Brain microvascular endothelial cell (primary cell): ENCODE measurements at regions not wholly inside any gene's neighbourhood (a gene's known extent, or its start where the extent isn't known, plus 50 kb on each side); places are given as distances from the start of the nearest gene placed in this dataset.
A peak's percentile ranks its signal among the peaks of the same experiment; 100 is the strongest.

Experiments
- DNase-seq: peaks from one replicate; pipeline ENCODE4 v3.0.0-alpha.2; 2020
- H3K27ac ChIP-seq: fragments of 250-450 bp; sonication (Bioruptor Pico); 2 replicates; pipeline ENCODE4 v1.5.1; 2020; ENCODE audit warnings: mild to moderate bottlenecking, moderate library complexity
- H3K27me3 ChIP-seq: fragments of 250-450 bp; sonication (Bioruptor Pico); replicated peaks from 2 replicates; pipeline ENCODE4 v1.5.1; 2020; ENCODE audit warnings: mild to moderate bottlenecking
- H3K36me3 ChIP-seq: fragments of 250-450 bp; sonication (Bioruptor Pico); replicated peaks from 2 replicates; pipeline ENCODE4 v1.5.1; 2020; ENCODE audit warnings: mild to moderate bottlenecking
- H3K4me3 ChIP-seq: 2 replicates; pipeline ENCODE4 v1.5.1; 2011; ENCODE audit warnings: low read depth, mild to moderate bottlenecking, control low read depth, low read length, moderate library complexity
- CTCF ChIP-seq: IDR thresholded peaks from 2 replicates; pipeline ENCODE4 v1.5.1; 2011; ENCODE audit warnings: low read depth, mild to moderate bottlenecking, moderate library complexity, low read length, control low read depth, inconsistent platforms; ENCODE audit errors: missing control alignments
- in situ Hi-C: cut with HindIII; loops from 2 replicates; pipeline ENCODE4 v1.10.0; 2017; ENCODE audit warnings: low sequenced_read_pairs, low pct_ligation_motif_present

GRCh38 chr5:107792940-107793339 is 122.2 kb upstream of the EFNA5 start:
- in situ Hi-C loops = no loop called here

DNA sequence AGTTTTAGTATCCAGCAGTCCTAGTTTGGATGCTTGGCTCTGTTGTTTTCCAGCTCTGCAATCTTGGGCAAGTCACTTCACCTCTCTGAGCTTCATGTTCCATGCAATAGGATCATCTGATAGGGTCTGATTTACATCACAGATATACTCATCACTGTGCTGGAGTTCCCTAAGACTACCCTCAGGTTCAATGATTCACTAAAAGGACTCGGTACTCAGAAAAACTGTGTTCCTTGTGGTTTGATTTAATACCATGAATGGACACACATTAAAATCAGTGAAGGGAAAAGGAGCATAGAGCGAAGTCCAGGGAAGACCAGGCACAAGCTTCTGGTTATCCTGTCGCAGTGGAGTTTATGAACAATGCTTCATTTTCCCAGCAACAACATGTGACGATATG is 119.9 kb upstream of the EFNA5 start:
- in situ Hi-C loops = no loop called here
- H3K4me3 ChIP-seq = no peak overlapping the region
- no peaks in the 10 kb centered on the region for H3K36me3 ChIP-seq
- no peaks in the 10 kb centered on the region for H3K27me3 ChIP-seq
- no peak for TF ChIP-seq CTCF
- H3K27ac ChIP-seq = no peak overlapping the region
- DNase-seq = no peak

More at GRCh38 chr5:107792940-107793339, 122.2 kb upstream of the EFNA5 start:
- TF ChIP-seq CTCF = no peak
- Histone ChIP-seq H3K27me3 (no peaks in the 10 kb centered on the region), H3K36me3 (no peaks in the 10 kb centered on the region), H3K4me3 (no peak overlapping the region), H3K27ac (no peak overlapping the region)
- no peak for DNase-seq

- in situ Hi-C loops = no loop called here
- Histone ChIP-seq H3K27me3 (no peaks in the 10 kb centered on the region), H3K4me3 (no peak overlapping the region), H3K27ac (no peak overlapping the region), H3K36me3 (no peaks in the 10 kb centered on the region)
- no peak for DNase-seq
- no peak for TF ChIP-seq CTCF
These were observed 115.7 kb upstream of the EFNA5 start for GRCh38 chr5:107786424-107786823.

- Histone ChIP-seq H3K27me3 (no peaks in the 10 kb centered on the region), H3K36me3 (no peaks in the 10 kb centered on the region), H3K4me3 (no peak overlapping the region), H3K27ac (no peak overlapping the region)
- no peak for DNase-seq
- in situ Hi-C loops = no loop called here
- TF ChIP-seq CTCF = no peak
These were observed 112.8 kb upstream of the EFNA5 start for GRCh38 chr5:107783551-107783950.

DNA sequence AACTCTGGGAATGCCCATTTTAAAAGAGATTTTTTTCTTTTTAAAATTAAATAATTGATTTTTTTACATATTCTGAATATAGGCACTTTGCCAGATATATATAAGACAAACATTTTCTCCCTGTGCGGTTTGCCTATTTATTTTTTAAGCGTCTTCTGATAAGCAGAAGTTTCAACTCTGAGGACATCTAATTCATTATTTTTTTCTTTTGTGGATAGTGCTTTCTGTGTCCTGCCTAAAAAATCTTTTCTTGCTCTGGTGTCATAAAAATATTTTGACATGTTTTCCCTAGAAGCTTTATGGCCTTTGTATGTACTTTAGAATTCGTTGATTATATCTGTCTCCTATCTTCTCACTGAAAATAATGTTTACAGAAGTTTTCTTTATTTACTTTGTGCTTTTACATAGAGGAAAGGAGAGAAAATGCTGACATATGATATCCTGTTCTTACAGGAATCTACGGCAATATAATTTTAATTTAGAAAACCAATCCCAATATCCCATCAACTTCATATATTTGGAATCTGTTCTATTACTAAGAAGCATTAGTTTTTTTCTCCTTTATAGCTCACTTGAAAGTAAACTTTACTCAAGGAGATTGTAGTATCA is 111.9 kb upstream of the EFNA5 start:
- in situ Hi-C loops = no loop called here
- no peak for DNase-seq
- Histone ChIP-seq H3K27me3 (no peaks in the 10 kb centered on the region), H3K27ac (no peak overlapping the region), H3K4me3 (no peak overlapping the region), H3K36me3 (no peaks in the 10 kb centered on the region)
- no peak for TF ChIP-seq CTCF

DNA sequence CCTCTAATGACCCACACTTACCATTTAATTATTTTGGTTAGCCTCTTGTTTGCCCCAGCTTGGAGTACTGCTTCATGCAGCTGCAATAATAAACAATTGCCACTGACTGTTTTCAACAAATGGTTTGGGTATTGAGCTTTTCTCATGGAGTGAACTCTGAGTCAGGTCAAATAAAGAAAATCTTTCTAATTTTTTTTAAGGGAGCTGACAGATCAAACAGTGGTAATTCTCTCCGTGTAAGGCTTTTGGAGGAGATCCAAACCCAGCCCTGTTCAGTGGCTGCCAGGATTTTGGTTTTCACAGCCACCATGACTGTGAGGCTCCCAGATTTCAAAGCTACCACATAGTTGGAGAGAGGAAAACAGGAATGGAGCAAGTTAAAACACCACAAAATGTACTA is 110.7 kb upstream of the EFNA5 start:
- H3K27ac ChIP-seq = no peak overlapping the region
- no peaks in the 10 kb centered on the region for H3K27me3 ChIP-seq
- no peak for TF ChIP-seq CTCF
- DNase-seq = peak; percentile 22
- no peak overlapping the region for H3K4me3 ChIP-seq
- no peaks in the 10 kb centered on the region for H3K36me3 ChIP-seq
- in situ Hi-C loops = no loop called here
